ENCODE measurements at regions not wholly inside any gene's neighbourhood (a gene's known extent, or its start where the extent isn't known, plus 50 kb on each side); places are given as distances from the start of the nearest gene placed in this dataset.

- no peak overlapping the region for H3K4me3 ChIP-seq
- ATAC-seq: no peak
- H3K4me1 ChIP-seq: no peaks in the 10 kb centered on the region
- no peaks in the 10 kb centered on the region for H3K27me3 ChIP-seq
- no peak overlapping the region for H3K27ac ChIP-seq
- TF ChIP-seq CTCF (IDR thresholded peaks at IDR 0.05) (no peak), POLR2A (IDR thresholded peaks at IDR 0.05) (no peak), POLR2AphosphoS5 (IDR thresholded peaks at IDR 0.05) (no peak), EP300 (IDR thresholded peaks at IDR 0.05) (no peak)
- WGBS, 2 donors (ENCODE audit: low coverage in 1 of 2): 80 to 91% methylated on average over 1 of the region's 1 CpG
- no peaks in the 10 kb centered on the region for H3K36me3 ChIP-seq
- peaks cover 0 to 12% (median 0%) of the 10 kb centered on the region in 3 donors for H3K9me3 ChIP-seq
Observed at GRCh38 chr1:115538579-115538978, 103.2 kb upstream of the VANGL1 start.

GRCh38 chr1:115537415-115537814 lies 104.4 kb upstream of the VANGL1 start:
- Histone ChIP-seq H3K4me1 (peaks cover 0 to under 1% (median 0%) of the 10 kb centered on the region in 3 donors), H3K27ac (no peak overlapping the region), H3K36me3 (no peaks in the 10 kb centered on the region), H3K4me3 (no peak overlapping the region), H3K9me3 (peaks cover 0 to 12% (median 0%) of the 10 kb centered on the region in 3 donors), H3K27me3 (no peaks in the 10 kb centered on the region)
- ATAC-seq: no peak
- TF ChIP-seq POLR2AphosphoS5 (IDR thresholded peaks at IDR 0.05): no peak
- no peak for TF ChIP-seq POLR2A (IDR thresholded peaks at IDR 0.05)
- no peak for TF ChIP-seq CTCF (IDR thresholded peaks at IDR 0.05)
- TF ChIP-seq EP300 (IDR thresholded peaks at IDR 0.05): no peak

- H3K4me3 ChIP-seq: no peak overlapping the region
Observed at GRCh38 chr1:115536279-115536816, 105.4 kb upstream of the VANGL1 start.

GRCh38 chr1:115534106-115534505 lies 107.7 kb upstream of the VANGL1 start:
- Histone ChIP-seq H3K4me3 (no peak overlapping the region), H3K4me1 (peaks cover 0 to 4% (median 0%) of the 10 kb centered on the region in 3 donors), H3K9me3 (peaks cover 0 to 12% (median 0%) of the 10 kb centered on the region in 3 donors), H3K27me3 (no peaks in the 10 kb centered on the region), H3K27ac (no peak overlapping the region), H3K36me3 (no peaks in the 10 kb centered on the region)
- TF ChIP-seq POLR2A (IDR thresholded peaks at IDR 0.05): no peak
- TF ChIP-seq POLR2AphosphoS5 (IDR thresholded peaks at IDR 0.05): no peak
- WGBS, 2 donors (ENCODE audit: low coverage in 1 of 2): 93 to 100% methylated on average over 1 of the region's 1 CpG
- ATAC-seq: no peak

More at GRCh38 chr1:115536279-115536816, 105.4 kb upstream of the VANGL1 start:
- no peak for ATAC-seq
- H3K27me3 ChIP-seq: no peaks in the 10 kb centered on the region
- H3K36me3 ChIP-seq: no peaks in the 10 kb centered on the region
- peaks cover 0 to 12% (median 0%) of the 10 kb centered on the region in 3 donors for H3K9me3 ChIP-seq
- peaks cover 0 to 4% (median 0%) of the 10 kb centered on the region in 3 donors for H3K4me1 ChIP-seq
- 56 to 63% methylated on average over 2 to 3 of the region's 4 CpGs for WGBS, 2 donors (ENCODE audit: low coverage in 1 of 2)
- H3K27ac ChIP-seq: no peak overlapping the region
- TF ChIP-seq POLR2AphosphoS5 (IDR thresholded peaks at IDR 0.05) (no peak), EP300 (IDR thresholded peaks at IDR 0.05) (no peak), POLR2A (IDR thresholded peaks at IDR 0.05) (no peak), CTCF (IDR thresholded peaks at IDR 0.05) (no peak)

GRCh38 chr1:115531631-115532264 lies 110.0 kb upstream of the VANGL1 start:
- Histone ChIP-seq H3K9me3 (peaks cover 0 to 12% (median 0%) of the 10 kb centered on the region in 3 donors), H3K27ac (no peak overlapping the region), H3K4me3 (no peak overlapping the region), H3K27me3 (no peaks in the 10 kb centered on the region), H3K36me3 (no peaks in the 10 kb centered on the region), H3K4me1 (peaks cover 0 to 4% (median 0%) of the 10 kb centered on the region in 3 donors)
- ATAC-seq: no peak
- WGBS, 2 donors (ENCODE audit: low coverage in 1 of 2): 36 to 42% methylated on average over 6 of the region's 6 CpGs
- no peak for TF ChIP-seq CTCF (IDR thresholded peaks at IDR 0.05)
- no peak for TF ChIP-seq POLR2AphosphoS5 (IDR thresholded peaks at IDR 0.05)
- no peak for TF ChIP-seq POLR2A (IDR thresholded peaks at IDR 0.05)
